ENCODE measurements at regions not wholly inside any gene's neighbourhood (a gene's known extent, or its start where the extent isn't known, plus 50 kb on each side); places are given as distances from the start of the nearest gene placed in this dataset.

DNA sequence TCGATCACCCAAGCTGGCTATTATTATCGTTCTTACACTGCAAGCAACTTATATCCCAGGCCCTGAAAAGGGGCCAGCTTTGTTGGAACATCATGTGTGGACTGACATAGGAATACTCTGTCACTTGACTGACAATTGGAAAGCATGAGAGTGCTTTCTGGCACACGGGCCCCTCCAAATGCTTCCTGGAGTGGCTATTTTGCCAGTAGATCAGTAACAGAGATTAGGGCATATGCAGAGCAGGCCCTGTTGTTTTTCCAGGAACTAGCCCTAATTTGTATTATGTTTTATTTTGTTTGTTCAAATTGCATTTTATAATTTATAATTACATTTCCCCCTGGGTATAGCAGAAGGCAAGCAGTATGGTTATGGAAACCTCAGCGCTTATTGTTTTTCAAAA, 170.1 kb upstream of the FRMD6 start:
- no peak for DNase-seq

DNA sequence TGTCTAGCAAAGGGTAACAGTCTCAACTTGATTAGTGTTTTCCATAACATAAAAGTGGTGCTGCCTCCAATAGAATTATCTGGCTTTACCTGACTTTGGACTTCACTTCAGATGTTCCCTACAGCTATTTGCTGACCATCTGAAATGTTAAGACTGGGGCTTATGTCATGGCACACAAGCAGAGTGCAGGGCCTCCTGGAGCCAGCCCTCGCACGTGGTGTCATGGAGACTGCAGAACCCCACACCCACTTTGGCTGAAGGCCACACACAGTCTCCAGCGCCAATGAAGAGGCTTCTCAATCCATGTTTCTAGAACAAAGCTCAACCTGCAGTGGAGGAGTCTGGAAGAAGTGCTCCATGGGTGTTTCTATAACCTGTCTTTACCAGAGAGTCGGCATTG, 169.6 kb upstream of the FRMD6 start:
- no peak for DNase-seq

DNA sequence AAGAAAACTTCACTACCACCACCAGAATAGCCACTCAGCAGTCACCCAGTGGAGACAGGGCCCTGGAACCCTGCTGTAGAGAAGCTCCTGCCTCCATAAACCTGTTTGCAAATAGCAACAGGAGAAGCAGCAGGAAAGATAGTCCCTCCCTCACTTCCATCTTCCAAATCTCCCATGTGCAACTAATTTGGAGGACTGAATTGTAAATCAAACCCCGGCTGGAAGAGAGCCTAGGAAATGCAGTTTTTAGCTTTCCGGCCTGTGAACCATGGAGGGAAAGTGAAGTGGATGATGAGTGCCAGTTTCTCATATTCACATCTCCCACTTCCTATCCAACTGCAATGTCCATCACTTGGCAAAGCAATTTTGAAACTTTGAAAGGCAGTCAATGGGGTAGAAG, 167.2 kb upstream of the FRMD6 start:
- no peak for DNase-seq

DNA sequence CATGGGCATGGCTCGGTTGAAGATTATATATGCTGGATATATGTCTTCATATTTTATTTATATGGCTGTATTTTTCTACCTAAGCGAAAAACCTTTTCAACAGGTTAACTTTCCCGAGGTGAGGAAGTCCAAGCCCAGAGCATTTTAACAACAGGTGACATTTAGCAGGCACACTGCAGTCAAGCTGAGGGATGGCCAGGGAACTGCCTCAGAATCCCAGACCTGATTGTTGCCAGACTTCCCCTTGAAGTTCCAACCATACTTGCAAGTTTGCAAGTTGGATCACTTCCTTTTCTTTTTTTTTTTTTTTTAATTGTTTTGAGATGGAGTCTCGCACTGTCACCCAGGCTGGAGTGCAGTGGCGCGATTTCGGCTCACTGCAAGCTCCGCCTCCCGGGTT, 166.0 kb upstream of the FRMD6 start:
- no peak for DNase-seq

DNA sequence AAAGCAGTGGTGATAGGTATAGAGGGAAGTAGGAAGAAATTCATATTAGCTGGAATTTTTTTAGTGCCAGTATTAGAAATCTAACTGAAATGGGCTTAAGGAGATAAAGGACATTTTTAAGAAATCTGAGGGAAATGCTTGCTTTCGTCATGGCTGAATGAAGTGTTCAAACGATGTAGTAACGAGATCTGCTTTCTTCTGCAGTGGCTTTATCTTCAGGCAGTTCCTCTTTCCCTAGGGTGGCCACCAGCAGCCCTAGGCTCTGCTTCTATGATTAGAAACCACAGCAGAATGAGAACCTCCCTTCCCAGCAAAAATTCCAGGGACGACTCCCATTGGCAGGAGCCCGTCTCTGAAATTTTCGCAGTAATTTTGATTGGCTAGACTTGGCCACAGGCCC, 163.9 kb upstream of the FRMD6 start:
- DNase-seq: no peak

DNA sequence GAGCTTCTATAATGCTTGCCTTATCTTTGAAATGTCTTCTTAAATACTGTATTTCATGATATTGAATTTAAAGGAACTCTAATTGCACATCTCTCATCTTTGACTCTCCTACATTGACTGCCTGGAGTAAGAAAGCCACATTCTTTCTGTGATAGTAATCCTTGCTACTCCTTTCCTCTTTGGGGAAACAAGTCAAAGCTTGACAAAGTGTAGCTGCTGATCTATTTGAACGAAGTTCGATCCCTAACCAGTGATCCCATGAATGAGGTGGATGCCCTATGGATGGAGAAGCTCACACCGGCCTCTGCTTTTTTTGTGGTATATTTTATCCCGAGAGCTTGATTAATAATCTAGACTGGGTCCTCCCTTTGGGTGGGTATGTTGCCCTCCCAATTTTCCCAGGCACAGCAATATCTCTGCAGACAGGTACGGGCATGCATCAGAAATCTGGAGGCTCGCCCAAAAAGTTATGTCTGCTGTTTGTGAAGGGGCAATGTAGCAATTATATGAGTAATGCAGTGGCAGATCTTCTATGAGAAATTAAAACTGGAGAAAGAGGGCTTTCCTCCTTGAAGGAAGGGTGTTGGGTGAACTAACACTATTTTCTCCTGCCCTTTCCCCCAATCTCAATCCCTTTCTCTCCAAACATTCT, 163.0 kb upstream of the FRMD6 start:
- DNase-seq: no peak

DNA sequence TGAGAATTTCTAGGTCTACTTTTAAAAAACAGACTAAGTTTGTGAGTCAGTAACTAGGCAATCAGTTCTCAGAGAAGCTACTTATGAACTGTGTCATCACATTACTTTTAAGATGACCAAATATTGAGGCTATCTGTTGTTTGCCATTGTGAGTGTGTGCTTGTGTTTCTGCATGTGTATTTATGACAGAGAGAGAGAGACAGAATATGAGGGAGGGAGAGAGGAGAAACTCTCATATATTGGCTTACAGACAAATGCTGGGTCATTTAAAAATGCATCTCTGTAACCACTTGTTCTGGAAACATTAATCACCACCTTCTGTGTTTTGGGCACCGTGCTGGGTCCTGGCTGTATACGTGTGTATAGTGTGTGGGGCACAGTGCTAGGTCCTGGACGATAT, 161.5 kb upstream of the FRMD6 start:
- no peak for DNase-seq

DNA sequence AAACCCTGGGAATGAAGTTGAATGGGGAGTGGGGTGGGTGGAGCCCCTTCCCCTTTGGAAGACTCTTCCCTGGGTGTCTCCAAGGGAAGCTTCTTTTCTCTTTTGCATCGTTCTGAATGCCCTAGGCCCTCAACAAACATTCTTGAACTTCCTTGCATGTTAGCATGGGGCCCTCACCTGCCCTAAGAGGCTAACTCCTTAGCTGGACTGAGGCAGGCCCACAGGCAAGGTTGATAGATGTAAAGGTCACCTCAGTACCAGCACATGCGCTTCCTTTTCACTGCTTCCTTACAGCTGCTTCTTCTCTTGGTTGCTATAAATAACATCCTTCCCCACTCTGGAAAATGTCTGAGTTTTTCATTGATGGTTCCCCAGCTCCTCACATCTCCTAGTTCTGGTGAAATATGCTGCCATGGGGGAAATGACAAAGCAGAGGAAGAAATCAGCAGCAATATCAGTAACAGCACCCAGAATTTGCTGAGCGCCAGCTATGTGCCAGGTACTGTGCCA, 160.6 kb upstream of the FRMD6 start:
- DNase-seq: no peak

DNA sequence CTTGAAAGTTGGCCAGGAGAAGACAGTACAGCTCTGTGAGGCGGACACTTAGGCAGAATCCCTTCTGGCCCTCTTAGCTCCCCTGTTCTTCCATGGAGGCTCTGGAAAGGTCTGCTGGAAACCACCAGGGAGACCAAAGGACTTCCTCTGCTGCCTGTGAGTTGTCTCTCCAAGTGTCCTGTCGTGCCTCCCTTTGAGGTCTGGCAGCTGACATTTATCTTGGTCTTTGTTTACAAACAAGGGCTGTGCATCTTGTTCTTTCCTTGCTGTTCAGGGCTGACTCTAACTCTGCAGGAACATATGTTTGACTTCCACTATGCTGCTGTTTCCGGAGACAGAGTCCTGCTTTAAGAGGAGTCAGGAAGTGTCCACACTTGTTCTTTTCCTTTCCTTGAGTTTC, 159.9 kb upstream of the FRMD6 start:
- no peak for DNase-seq

DNA sequence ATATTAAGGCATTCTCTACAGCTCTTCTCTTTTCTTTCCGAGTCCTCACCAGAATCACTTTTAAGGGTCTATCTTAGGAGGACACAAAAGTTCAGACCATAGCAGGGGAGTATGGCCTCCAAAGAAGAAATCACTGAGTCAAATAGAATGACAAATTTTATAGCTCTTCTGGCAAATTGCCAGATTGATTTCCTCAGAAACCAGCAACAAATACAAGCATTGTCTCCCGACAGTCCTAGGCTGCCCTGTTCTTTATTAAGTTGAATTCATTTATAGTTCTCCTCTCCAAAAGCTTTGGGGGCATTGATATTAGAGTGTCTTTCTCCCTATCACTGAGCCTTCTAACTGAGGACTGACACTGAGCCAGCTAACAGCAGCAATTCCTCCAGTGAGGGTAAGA, 156.4 kb upstream of the FRMD6 start:
- no peak for DNase-seq

DNA sequence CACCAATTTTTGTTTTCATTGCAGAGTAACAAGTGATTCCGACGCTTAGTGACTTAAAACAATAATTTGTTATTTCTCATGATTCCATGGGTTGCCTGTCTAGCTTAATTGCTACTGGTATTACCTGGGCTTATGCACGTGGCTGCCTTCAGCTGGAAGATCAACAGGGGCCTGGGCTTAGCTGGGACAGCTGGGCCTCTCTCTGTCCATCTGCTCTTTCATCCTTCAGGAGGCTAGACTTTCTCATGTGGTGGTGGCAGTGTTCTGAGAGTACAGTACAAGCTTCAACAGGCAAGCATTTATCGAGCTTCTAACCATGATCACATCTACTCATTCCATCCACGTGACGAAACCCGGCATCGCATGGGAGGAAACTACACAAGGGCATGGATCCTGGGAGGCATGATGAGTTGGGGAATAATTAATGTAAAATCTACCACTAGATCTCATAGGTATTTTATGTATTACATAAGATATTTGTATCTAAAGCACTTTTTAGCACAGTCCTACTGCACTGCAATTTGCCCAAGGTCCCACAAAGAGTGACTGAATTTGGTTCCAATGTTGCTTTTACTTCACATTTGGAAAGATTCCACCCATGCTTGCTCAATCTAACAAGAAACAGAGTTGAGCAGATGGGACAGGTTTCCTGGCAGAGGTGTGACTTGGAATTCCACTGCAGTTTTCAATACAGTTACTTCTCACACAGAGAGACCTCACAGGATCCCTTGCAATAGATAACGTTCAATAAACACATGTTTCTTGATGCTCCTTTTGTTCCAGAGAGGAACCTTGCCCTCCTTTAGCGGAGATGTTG, 153.1 kb upstream of the FRMD6 start:
- DNase-seq: no peak

DNA sequence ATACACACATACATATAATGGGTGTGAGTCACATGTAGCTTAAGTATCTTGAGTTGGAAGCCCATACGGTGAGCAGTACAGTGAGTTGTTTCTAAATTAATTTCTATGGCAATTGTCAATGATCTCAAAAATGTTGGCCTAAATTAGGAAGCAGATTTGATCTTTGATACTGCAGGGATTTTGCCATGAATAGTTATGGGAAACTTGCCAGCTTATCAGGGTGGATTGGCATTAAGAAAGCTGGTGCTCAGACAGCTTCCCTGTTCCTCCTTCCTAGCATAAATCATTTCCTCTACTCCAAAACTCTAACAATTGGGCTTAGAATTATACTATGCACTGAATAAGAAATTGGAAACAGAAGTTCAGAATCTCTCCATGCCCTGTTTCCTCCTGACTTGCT, 150.9 kb upstream of the FRMD6 start:
- no peak for DNase-seq

DNA sequence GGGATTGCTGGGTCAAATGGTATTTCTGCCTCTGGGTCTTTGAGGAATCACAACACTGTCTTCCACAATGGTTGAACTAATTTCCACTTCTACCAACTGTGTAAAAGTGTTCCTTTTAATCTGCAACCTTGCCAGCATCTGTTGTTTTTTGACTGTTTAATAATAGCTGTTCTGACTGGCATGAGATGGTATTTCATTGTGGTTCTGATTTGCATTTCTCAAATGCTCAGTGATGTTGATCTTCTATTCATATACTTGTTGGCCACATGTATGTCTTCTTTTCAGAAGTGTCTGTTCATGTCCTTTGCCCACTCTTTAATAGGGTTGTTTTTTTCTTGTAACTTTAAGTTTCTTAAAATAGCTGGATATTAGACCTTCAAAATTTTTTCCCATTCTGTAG, 150.0 kb upstream of the FRMD6 start:
- no peak for DNase-seq

DNA sequence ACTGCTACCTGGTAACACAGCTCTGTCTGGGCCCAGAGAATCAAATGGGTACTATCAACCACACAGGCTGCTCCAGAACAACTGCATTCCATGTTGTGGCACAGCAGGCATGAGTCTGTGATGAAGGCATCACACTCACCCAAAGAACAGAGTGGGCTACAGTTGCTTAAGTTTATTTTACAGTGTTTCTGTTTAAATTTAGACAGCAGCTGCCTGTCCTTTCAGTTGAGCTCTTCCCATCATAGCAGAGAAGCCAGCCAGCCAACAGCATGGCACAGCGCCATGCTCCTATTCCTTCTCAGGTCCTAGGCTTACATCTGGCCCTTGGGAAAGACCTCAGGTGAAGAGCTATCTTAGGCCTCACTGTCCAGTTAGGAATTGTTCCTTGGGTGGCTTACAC, 147.0 kb upstream of the FRMD6 start:
- no peak for DNase-seq

DNA sequence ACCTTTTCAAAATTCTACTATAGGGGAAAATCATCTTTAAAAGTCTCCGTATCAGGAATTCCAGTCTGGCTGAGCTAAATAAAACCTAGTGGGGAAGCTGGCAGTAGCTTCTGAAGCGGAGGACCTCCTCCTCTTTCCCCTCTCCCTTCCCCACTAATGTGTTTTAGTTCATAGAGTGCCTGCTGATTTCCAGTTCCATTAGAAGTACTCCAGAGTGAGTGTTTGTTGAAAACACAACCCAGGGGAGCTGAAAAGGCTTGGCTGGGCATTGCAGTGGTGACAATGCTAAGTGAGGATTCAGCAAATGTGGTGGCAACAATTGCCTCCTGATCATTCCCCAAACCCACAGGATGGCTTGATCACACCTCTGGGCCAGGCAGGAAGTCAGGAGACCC, 144.2 kb upstream of the FRMD6 start:
- peak; percentile 57 for DNase-seq

DNA sequence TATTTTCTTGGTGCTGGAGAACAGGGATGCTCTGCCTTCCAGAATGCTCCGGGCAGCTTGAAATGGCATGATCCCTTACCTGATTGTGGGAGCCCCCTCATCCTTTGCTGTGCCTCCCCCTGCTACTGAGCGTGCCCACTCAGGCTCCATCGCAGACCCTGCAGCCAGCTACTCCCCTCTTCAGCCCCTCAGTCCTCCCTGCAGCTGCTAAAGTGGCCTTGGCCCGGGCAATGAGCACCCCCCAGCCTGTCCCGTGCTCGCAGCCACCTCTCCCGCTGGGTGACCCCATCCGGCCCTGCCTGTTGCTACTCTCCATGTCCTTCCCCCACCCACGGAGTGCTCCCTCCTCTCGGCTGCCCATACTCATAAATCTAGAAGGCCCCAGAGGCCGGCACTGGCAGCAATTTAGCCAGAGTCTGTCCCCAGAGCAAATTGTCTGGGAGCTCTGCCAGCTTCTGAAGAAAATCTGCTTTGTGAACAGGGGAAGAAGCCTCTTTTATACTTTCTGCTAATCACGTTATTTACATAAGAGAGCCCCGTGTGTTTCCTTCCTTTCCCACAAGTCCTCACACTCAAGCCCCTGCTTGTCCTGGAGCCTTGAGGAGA, 143.7 kb upstream of the FRMD6 start:
- peak; percentile 48 for DNase-seq

DNA sequence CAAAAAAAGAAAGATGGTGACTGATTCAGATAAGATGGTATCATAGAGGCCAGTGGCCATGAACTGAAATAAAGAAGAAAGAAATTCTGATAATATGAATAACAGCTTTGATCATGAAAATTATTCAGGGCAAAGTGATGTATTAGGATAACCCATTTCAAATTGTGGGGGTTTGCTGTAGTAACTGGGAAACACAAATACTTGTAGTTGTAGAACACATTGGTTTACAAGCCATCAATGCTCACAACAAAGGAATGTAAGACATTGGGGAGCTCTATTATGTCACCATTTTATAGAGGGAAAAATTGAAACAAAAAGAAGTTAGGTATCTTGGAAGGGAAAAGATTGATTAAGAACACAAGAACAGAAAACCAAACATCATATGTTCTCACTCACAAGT, 140.4 kb upstream of the FRMD6 start:
- DNase-seq: no peak

DNA sequence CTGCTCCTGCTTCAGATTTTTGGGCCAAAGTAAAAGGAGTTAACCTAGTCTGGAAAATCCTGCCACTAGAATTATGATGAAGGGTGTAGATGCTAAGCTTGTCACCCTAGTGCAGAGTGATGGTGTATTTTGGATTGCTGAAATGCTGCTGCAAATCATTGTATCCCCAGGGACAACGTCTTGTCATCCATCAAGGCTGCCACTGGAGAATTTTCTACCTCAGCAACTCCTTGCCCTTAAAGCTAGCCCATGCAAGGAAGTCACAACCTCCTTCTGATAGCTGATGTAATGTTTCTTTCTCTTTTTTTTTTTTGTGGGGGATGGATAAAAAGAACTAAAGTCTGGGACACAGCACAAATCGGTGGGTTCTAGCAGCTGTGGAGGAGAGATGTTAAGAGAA, 139.4 kb upstream of the FRMD6 start:
- no peak for DNase-seq

DNA sequence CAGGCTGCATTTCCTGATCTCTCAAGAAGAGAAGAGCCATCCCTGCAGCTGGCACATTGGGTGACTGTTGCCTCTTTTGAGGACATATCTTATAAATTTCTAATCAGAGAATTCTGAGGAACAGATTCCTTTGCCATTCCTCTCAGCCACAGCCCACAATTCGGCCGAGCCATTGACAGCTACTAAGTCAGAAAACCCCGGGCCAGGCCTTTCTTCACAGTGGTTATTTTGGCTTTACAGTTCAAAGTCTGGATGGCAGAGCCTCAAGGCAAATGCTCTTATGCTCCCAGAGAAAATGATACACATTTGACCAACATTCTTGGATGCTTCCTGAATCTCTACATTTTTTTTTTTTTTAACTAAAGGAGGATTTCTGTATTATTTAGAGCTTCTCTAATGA, 138.4 kb upstream of the FRMD6 start:
- no peak for DNase-seq

DNA sequence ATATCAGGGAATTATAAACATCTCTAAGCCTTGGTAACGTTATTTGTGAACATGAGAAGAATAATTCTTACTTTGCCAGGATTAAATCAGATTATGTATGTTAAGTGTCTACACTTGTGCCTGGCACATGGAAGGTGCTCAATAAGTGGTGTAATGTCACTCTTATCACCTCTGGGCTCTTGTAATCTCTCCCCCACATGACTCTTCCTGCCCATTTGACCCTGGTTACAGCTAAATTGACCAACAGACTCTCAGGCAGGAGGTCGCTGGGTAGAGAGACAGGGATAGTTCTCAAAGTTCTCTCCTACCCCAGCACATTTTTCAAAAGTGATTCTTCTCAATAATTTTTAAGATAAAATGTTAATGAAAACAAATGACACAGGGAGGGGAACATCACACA, 137.8 kb upstream of the FRMD6 start:
- no peak for DNase-seq

DNA sequence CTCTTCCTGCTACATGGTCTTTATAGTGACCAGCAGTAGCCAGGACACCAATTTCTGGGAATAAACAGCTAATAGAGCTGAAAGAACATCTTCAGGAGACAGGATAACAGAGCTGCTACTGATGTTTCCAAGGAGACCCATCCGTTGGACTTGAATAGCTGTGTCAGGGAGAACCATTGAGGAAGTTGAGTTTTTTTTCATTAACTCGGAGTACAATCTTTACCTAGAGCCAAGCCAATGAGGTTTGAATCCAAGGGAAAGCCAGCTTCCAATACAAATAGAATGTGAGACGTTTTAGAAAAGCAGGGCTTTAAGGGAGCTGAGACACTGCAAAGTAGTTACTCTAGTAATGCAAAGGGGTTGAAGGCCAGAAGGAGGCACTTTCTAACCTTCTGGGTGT, 136.1 kb upstream of the FRMD6 start:
- no peak for DNase-seq

DNA sequence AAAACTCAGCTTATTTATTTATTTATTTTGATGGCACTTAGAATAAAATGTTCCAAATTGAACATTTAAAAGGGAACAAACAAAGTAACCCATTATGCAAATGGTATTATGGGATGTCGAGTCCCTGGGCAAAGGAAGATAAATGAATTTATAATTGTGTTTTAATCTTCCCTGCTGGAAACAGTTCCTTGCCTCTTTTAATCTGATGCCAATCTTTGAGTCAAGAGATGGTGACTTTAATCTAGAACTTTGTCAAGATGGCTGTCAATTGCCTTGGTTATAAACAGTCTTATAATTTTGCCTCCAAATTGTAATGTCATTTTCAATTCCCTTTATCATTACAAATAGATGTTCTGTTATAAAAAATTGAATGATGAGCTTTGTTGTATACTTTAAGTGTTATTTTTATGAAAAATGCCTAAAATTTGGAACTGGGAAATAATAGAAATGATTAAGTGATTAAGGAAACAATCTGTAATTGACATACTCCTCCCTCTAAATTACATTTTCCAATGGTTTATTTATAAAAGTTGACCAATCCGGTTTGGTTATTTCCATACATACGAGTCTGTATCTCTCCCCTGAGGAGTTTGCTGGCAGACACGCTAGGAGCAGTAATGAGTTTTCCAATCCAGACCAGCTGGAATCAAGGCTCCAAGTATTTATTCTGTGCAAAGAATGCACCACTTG, 134.9 kb upstream of the FRMD6 start:
- peak; percentile 27 for DNase-seq

DNA sequence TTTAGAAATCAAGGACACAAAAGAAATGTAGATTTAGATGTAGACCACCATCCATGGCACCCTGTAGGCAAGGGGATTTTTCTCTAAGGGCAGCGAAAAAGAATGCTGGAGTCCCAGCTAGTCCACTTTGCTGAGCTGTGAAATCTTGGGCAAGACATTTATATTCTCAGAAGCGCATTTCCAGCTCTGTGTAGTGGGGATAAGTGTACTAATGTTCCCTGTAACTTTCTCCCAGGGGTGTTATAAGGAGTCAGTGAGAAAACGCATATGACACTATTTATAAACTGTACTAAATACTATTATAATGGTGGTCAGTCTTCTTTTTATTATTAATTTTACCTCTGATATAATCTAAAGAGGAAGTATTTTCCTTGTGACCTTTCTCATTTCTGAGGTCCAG, 133.4 kb upstream of the FRMD6 start:
- no peak for DNase-seq

DNA sequence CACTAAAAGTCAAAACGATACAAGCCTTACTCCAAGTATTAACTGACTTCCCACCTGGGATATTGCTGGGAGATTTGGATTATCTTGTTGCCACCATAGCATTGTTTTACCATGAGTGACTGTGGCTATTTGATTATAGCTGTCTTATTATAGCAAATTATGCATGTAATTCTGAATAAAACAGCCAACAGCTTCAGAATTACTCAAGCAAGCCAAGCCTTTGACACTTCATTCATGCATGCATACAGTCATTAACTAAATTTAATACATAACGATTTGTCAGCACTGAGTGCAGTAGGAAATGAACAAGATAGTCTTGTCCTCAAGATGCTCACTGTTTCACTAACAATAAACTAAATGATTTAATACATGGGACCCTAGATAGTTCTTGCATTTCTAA, 133.0 kb upstream of the FRMD6 start:
- no peak for DNase-seq

Measured in NCI-H1417 treated with DMSO at 0.1 percent for 48 hours (cell line).